Osteoblast (primary cell): ENCODE measurements at regions not wholly inside any gene's neighbourhood (a gene's known extent, or its start where the extent isn't known, plus 50 kb on each side); places are given as distances from the start of the nearest gene placed in this dataset.
A peak's percentile ranks its signal among the peaks of the same experiment; 100 is the strongest.

Source experiments
- DNase-seq: peaks from one replicate; pipeline ENCODE4 v3.0.0; 2011; ENCODE audit warnings: low spot score, mixed read lengths; ENCODE audit not compliant: insufficient read length; ENCODE audit errors: missing footprints
- H2AFZ ChIP-seq: 2 replicates; pipeline ENCODE4 v1.6.0; 2011; ENCODE audit warnings: mild to moderate bottlenecking, low read length
- H3K27ac ChIP-seq: 2 replicates; pipeline ENCODE4 v1.5.1; 2011; ENCODE audit warnings: mild to moderate bottlenecking, low read depth, low read length, moderate library complexity
- H3K27me3 ChIP-seq: 2 replicates; pipeline ENCODE4 v1.6.0; 2012; ENCODE audit warnings: mild to moderate bottlenecking, control low read depth, inconsistent platforms, low read length, moderate library complexity; ENCODE audit not compliant: insufficient read depth
- H3K36me3 ChIP-seq: 2 replicates; pipeline ENCODE4 v1.5.1; 2011; ENCODE audit warnings: mild to moderate bottlenecking, low read length, control low read depth, moderate library complexity; ENCODE audit not compliant: insufficient read depth
- H3K4me1 ChIP-seq: 2 replicates; pipeline ENCODE4 v1.5.1; 2011; ENCODE audit warnings: mild to moderate bottlenecking, low read length, control low read depth, moderate library complexity; ENCODE audit not compliant: insufficient read depth
- H3K4me2 ChIP-seq: 2 replicates; pipeline ENCODE4 v1.6.0; 2011; ENCODE audit warnings: mild to moderate bottlenecking, low read length; ENCODE audit not compliant: insufficient read depth
- H3K4me3 ChIP-seq: fragments of 200-600 bp; sonication (generic); 3 replicates; pipeline ENCODE4 v1.5.1; 2012; ENCODE audit warnings: mild to moderate bottlenecking, low read length, inconsistent platforms; ENCODE audit not compliant: insufficient read depth
- H3K79me2 ChIP-seq: 2 replicates; pipeline ENCODE4 v1.6.0; 2012; ENCODE audit warnings: mild to moderate bottlenecking, low read length, control low read depth, inconsistent platforms; ENCODE audit not compliant: insufficient read depth
- H3K9me3 ChIP-seq: 2 replicates; pipeline ENCODE4 v1.5.1; 2011; ENCODE audit warnings: low read depth, low read length, control low read depth
- H4K20me1 ChIP-seq: 2 replicates; pipeline ENCODE4 v1.6.0; 2012; ENCODE audit warnings: mild to moderate bottlenecking, low read length, control low read depth; ENCODE audit not compliant: insufficient read depth
- CTCF ChIP-seq: IDR thresholded peaks from 2 replicates; pipeline ENCODE4 v1.5.1; 2011; ENCODE audit warnings: mild to moderate bottlenecking, low read depth, low read length, moderate library complexity; ENCODE audit errors: extremely low read depth

GRCh38 chr2:121919803-121920202, 164.4 kb downstream of the TSN start:
- no peak for TF ChIP-seq CTCF
- H3K27ac ChIP-seq = no peak overlapping the region
- no peak overlapping the region for H3K4me2 ChIP-seq
- H3K79me2 ChIP-seq = no peaks in the 10 kb centered on the region
- H3K9me3 ChIP-seq = no peaks in the 10 kb centered on the region
- no peak overlapping the region for H2AFZ ChIP-seq
- H3K27me3 ChIP-seq = no peaks in the 10 kb centered on the region
- no peaks in the 10 kb centered on the region for H3K36me3 ChIP-seq
- no peak overlapping the region for H3K4me3 ChIP-seq
- DNase-seq = no peak
- H3K4me1 ChIP-seq = no peaks in the 10 kb centered on the region
- no peaks in the 10 kb centered on the region for H4K20me1 ChIP-seq

GRCh38 chr2:121925466-121925865, 170.0 kb downstream of the TSN start:
- Histone ChIP-seq H3K27me3 (no peaks in the 10 kb centered on the region), H3K27ac (no peak overlapping the region), H3K9me3 (no peaks in the 10 kb centered on the region), H2AFZ (no peak overlapping the region), H3K4me1 (no peaks in the 10 kb centered on the region), H3K36me3 (no peaks in the 10 kb centered on the region), H3K79me2 (no peaks in the 10 kb centered on the region), H3K4me3 (no peak overlapping the region), H4K20me1 (no peaks in the 10 kb centered on the region), H3K4me2 (no peak overlapping the region)
- no peak for TF ChIP-seq CTCF
- DNase-seq = no peak

- H3K4me2 ChIP-seq = no peak overlapping the region
- no peak for DNase-seq
- no peak overlapping the region for H2AFZ ChIP-seq
- no peaks in the 10 kb centered on the region for H3K9me3 ChIP-seq
- no peaks in the 10 kb centered on the region for H3K79me2 ChIP-seq
- TF ChIP-seq CTCF = no peak
- H3K36me3 ChIP-seq = no peaks in the 10 kb centered on the region
- no peak overlapping the region for H3K27ac ChIP-seq
- peaks cover 9% of the 10 kb centered on the region for H3K4me1 ChIP-seq
- no peak overlapping the region for H3K4me3 ChIP-seq
- no peaks in the 10 kb centered on the region for H3K27me3 ChIP-seq
- H4K20me1 ChIP-seq = no peaks in the 10 kb centered on the region
Measured at GRCh38 chr2:121943285-121943684, 187.8 kb downstream of the TSN start.

- H3K36me3 ChIP-seq = no peaks in the 10 kb centered on the region
- no peaks in the 10 kb centered on the region for H3K27me3 ChIP-seq
- H3K4me3 ChIP-seq = no peak overlapping the region
- peaks cover 9% of the 10 kb centered on the region for H3K4me1 ChIP-seq
- peak; percentile 66 for DNase-seq
- H3K9me3 ChIP-seq = no peaks in the 10 kb centered on the region
- no peaks in the 10 kb centered on the region for H3K79me2 ChIP-seq
- TF ChIP-seq CTCF = no peak
- peak overlapping the region; percentile 5 for H3K4me2 ChIP-seq
- H2AFZ ChIP-seq = no peak overlapping the region
- no peaks in the 10 kb centered on the region for H4K20me1 ChIP-seq
- H3K27ac ChIP-seq = no peak overlapping the region
Measured at GRCh38 chr2:121944072-121944831, 188.8 kb downstream of the TSN start.
